ENCODE measurements at regions not wholly inside any gene's neighbourhood (a gene's known extent, or its start where the extent isn't known, plus 50 kb on each side); places are given as distances from the start of the nearest gene placed in this dataset.

DNA sequence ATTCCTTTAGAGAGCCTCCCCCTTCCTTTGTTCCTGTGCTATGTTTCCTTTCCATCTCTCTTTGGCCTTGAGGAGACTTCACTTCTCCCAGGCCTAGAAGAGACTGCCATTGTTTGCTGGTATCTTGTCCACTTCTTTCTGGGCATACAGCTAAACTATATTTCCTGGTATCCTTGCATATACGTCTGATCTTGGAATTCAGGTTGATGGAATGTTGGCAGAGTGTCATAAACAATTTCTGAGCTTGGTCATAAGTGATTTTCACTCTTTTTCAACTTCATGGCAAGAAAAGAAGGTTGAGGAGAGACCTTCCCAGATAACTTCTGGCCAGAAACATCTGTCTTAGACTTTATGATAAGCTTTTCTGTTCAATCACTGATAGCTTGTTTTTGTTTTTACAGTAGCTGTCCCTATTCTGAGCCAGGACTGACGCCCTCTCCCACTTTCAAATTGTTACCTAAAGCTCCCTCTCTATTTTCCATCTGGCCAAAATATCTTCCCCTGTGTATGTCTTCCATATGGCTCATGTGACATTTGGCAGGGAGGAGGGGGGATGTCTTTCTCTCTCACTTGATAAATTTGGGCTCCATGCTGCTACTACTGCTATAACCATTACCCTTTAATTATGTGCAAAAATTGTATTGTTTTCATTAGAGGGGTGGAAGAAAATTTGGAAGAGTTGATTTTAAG is 457.0 kb downstream of the ADAMTS20 start:
- no peak for DNase-seq

DNA sequence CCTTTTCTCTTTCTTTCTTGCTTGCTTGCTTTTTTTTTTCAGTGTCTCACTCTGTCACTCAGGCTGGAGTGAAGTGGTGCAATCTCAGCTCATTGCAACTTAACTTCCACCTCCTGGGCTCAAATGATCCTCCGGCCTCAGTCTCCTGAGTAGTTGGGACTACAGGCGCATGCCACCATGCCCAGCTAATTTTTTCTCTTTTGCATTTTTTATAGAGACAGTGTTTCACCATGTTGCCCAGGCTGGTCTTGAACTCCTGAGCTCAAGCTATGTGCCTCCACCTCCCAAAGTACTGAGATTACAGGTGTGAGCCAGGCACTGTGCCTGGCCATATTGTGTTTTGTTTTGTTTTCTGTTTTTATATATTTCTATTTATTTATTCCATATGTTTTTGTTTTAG is 461.0 kb downstream of the ADAMTS20 start:
- DNase-seq, result no peak

- no peak for DNase-seq
Observed at GRCh38 chr12:43087195-43088091, 464.6 kb downstream of the ADAMTS20 start.

DNA sequence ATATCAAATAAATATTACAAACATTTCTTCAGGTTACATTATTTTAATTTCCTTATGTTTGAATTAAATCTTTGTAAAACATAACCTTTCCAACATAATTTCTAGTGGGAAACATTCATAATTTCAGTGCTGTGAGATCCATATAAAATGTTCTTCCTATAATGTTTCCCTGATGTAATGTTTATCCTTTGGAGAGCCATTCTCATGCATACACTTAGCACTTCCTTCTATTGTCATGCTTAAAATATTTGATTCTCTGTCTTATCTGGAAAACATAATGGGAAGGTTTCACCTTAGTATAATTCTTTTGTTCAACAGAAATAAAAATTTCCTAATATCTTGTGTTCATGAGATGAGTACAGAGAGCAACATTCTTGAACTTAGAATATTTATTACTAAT is 472.5 kb downstream of the ADAMTS20 start:
- DNase-seq, result no peak

GRCh38 chr12:43078976-43079375 is 473.0 kb downstream of the ADAMTS20 start:
- DNase-seq, result no peak

DNA sequence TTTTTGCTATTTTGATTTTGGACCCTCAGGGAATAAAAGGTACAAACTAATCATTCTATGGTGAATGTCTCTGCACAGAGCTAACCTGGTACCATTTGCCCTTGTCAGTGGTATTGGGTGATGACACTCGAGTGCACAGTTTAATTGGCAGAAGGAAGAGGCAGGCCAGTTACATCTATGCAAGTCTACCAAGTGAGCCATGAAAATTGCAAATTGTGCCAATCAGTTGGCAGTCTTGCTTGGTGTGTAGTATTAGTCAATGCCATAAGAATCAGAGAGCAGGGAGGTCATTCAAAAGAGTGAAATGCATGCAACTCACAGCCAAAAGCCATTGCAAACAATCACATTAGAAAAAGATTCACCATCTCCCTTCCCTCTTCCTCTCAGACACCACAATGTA is 479.6 kb downstream of the ADAMTS20 start:
- no peak for DNase-seq

DNA sequence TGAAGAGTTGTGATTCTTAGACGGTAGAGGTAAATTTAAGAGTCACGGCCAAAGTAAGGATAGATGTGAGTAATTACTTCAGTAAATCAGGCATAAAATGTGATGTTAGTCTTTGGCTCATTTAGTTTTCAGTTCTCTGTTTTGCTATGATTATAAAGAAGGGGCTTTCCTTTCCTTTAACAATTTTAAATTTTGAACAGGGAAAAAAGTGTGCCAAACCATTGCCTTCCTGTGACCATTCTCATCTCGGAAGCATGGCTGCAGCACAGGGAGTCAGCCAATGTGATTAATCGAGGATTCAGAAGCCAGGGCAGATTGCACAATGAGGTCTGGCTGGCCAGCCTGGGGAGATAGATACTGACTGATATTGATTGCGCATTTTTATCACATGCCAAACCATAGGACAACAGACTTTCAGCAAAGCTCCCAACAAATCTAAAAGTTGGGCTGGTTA is 480.2 kb upstream of the PRICKLE1 start:
- no peak for DNase-seq

GRCh38 chr12:43066471-43066870 is 476.9 kb upstream of the PRICKLE1 start:
- DNase-seq, result no peak

- no peak for DNase-seq
Observed at GRCh38 chr12:43063650-43064049, 474.1 kb upstream of the PRICKLE1 start.

- no peak for DNase-seq
Observed at GRCh38 chr12:43062201-43062895, 472.8 kb upstream of the PRICKLE1 start.

- DNase-seq, result no peak
Observed at GRCh38 chr12:43060742-43061141, 471.2 kb upstream of the PRICKLE1 start.

DNA sequence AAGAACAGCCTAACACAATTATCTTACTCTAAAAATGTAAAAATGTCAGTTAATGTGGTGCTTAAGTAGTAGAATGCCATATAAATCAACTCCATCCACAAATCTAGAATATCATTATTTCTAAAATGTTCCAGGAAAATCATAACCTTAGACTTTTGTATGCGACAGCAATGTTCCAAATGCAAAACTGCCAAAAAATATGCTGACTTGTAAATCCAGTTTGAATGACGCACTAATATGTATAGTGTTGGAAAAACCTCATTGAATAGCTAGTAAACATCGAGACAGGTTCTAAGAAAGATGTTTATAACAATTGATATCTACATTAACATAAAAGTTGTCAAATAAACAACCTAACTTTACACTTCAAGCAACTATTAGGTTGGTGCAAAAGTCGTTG is 469.1 kb upstream of the PRICKLE1 start:
- DNase-seq, result no peak

- no peak for DNase-seq
Observed at GRCh38 chr12:43057566-43057965, 468.0 kb upstream of the PRICKLE1 start.

GRCh38 chr12:43054085-43054484 is 464.5 kb upstream of the PRICKLE1 start:
- DNase-seq, result no peak

- DNase-seq, result no peak
Observed at GRCh38 chr12:43052441-43052840, 462.9 kb upstream of the PRICKLE1 start.

- DNase-seq, result no peak
Observed at GRCh38 chr12:43044241-43044640, 454.7 kb upstream of the PRICKLE1 start.

DNA sequence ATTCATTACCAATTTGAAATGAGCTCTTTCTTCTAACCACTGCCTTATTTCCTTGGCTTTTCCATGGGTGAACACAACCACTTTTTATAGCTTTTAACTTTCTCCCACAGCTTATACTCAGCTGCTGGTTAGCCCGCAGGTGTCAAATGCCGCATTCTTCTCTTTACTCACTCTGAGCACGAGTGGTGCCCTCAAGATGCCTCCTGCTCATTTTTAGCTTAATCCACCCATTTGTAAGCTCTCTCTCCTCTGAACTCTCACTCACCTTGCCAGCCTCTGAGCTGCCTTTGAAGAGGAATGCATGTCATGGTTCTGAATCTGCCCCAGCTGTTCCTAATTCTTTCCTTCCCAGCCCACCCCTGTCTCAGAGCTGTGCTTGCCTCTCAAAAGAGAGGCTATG is 449.4 kb upstream of the PRICKLE1 start:
- DNase-seq, result no peak

- DNase-seq, result no peak
Observed at GRCh38 chr12:43029971-43030370, 440.4 kb upstream of the PRICKLE1 start.

GRCh38 chr12:43028826-43029225 is 439.3 kb upstream of the PRICKLE1 start:
- no peak for DNase-seq

DNA sequence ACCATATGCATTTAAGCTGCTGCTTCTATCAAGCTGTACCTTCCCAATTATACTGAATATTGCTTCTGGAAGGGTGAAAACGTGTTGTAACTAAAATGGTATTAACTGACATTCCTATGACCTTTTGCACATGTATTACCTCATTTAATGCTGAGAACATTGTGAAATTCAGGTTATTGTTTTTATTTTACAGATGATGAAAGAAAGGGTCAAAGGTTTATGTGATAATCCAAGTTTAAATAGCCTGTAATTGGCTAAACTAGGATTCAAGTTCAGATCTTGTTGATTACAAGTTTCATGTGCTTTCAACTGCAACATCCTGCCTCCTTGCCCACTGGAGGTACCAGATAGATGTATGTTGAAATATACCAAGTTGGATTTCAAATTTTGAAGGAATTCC is 433.3 kb upstream of the PRICKLE1 start:
- no peak for DNase-seq

DNA sequence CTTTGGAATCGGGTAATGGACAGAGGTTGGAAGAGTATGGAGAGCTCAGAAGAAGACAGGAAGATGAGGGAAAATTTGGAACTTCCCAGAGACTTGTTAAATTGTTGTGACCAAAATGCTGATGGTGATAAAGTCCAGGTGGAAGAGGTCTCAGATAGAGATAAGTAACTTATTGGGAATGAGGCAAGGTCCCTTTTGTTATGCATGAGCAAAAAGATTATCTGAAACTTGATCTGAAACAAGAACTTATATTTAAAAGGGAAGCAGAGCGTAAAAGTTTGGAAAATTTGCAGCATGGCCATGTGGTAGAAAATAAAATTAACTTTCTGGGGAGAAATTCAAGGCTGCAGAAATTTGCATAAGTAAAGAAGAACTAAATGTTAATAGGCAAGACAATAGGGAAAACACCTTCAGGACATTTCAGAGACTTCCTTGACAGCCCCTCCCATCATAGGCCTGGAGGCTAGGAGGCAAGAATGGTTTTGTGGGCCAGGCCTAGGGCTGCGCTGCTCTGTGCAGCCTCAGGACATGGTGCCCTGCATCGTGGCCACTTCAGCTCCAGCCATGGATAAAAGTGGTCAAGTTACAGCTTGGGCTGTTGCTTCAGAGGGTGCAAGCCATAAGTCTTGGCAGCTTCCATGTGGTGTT is 425.7 kb upstream of the PRICKLE1 start:
- DNase-seq, result no peak

GRCh38 chr12:43011383-43011926 is 421.9 kb upstream of the PRICKLE1 start:
- DNase-seq, result no peak

- no peak for DNase-seq
Observed at GRCh38 chr12:43009846-43010240, 420.3 kb upstream of the PRICKLE1 start.
